Testis (tissue), 2 donors: ENCODE measurements at regions not wholly inside any gene's neighbourhood (a gene's known extent, or its start where the extent isn't known, plus 50 kb on each side); places are given as distances from the start of the nearest gene placed in this dataset.
"Not testable (repeated sequence)": the region's sequence is repeated elsewhere in the genome, so short reads cannot be mapped to it uniquely, and the experiment has no call there.

Experiments used
- DNase-seq: peaks from one replicate; pipeline ENCODE4 v3.0.0-alpha.2; 2019
- H3K27ac ChIP-seq, 2 donors: fragments of 200-600 bp; sonication (generic); one replicate each; pipeline ENCODE4 v1.5.1; 2019
- H3K27me3 ChIP-seq: fragments of 200-600 bp; sonication (generic); one replicate; pipeline ENCODE4 v1.5.1; 2019
- H3K36me3 ChIP-seq: fragments of 200-600 bp; sonication (generic); one replicate; pipeline ENCODE4 v1.5.1; 2017; ENCODE audit warnings: low read depth; ENCODE audit errors: missing control alignments
- H3K4me1 ChIP-seq: fragments of 200-600 bp; sonication (generic); one replicate; pipeline ENCODE4 v1.5.1; 2019
- H3K4me3 ChIP-seq, 2 donors: fragments of 200-600 bp; sonication (generic); one replicate each; pipeline ENCODE4 v1.5.1; 2017 to 2019
- H3K9me3 ChIP-seq: fragments of 200-600 bp; sonication (generic); one replicate; pipeline ENCODE4 v1.5.1; 2017
- CTCF ChIP-seq, 3 experiments: fragments of 450-650 bp in 2 of 3; fragments of 200-600 bp in 1 of 3; sonication (generic) in 1 of 3; IDR thresholded peaks; one replicate each; pipeline ENCODE4 v1.5.1; 2016 to 2019; ENCODE audit warnings: antibody characterized with exemption in 3 of 3, mild to moderate bottlenecking in 2 of 3, moderate library complexity in 1 of 3
- POLR2A ChIP-seq: fragments of 450-650 bp; IDR thresholded peaks from one replicate; pipeline ENCODE4 v1.6.1; 2017; ENCODE audit warnings: antibody characterized with exemption, mild to moderate bottlenecking, moderate library complexity
- WGBS, 2 donors: methylation state at CpG; one replicate each; pipeline ENCODE4 v1.1.5; 2018; 5-methylcytosine and 5-hydroxymethylcytosine counted together
- intact Hi-C: fragments of 100-400 bp; cut with DNase I; formaldehyde crosslinking; loops from one replicate; pipeline ENCODE4 v1.15.1; 2023; ENCODE audit warnings: low total_unique reads

- H3K36me3 ChIP-seq: no peaks in the 10 kb centered on the region
- H3K9me3 ChIP-seq: no peaks in the 10 kb centered on the region
- no peak for DNase-seq
- intact Hi-C loops: no loop called here
- TF ChIP-seq CTCF (IDR thresholded peaks at IDR 0.05) (no peak), POLR2A (no peak)
- H3K4me1 ChIP-seq: no peaks in the 10 kb centered on the region
- no peak overlapping the region for H3K4me3 ChIP-seq
- no peak overlapping the region for H3K27ac ChIP-seq
- 49 to 58% methylated on average over 5 of the region's 5 CpGs for WGBS, 2 donors
- no peaks in the 10 kb centered on the region for H3K27me3 ChIP-seq
These were observed 72.2 kb downstream of the SERINC2 start for GRCh38 chr1:31485166-31485565.

GRCh38 chr1:31487143-31487542 is 74.1 kb downstream of the SERINC2 start:
- no peaks in the 10 kb centered on the region for H3K27me3 ChIP-seq
- 89 to 91% methylated on average over 3 of the region's 3 CpGs for WGBS, 2 donors
- no peak overlapping the region for H3K4me3 ChIP-seq
- TF ChIP-seq POLR2A (no peak), CTCF (IDR thresholded peaks at IDR 0.05) (no peak)
- no peaks in the 10 kb centered on the region for H3K9me3 ChIP-seq
- intact Hi-C loops: no loop called here
- no peaks in the 10 kb centered on the region for H3K4me1 ChIP-seq
- no peaks in the 10 kb centered on the region for H3K36me3 ChIP-seq
- DNase-seq: no peak
- no peak overlapping the region for H3K27ac ChIP-seq

GRCh38 chr1:31487721-31488293 is 74.8 kb downstream of the SERINC2 start:
- H3K36me3 ChIP-seq: no peaks in the 10 kb centered on the region
- 91 to 92% methylated on average over 2 to 5 of the region's 5 CpGs for WGBS, 2 donors
- no peak overlapping the region for H3K27ac ChIP-seq
- no peaks in the 10 kb centered on the region for H3K4me1 ChIP-seq
- no peaks in the 10 kb centered on the region for H3K27me3 ChIP-seq
- no peak for TF ChIP-seq POLR2A
- no peak for TF ChIP-seq CTCF (IDR thresholded peaks at IDR 0.05)
- DNase-seq: no peak
- H3K9me3 ChIP-seq: no peaks in the 10 kb centered on the region
- intact Hi-C loops: no loop called here
- no peak overlapping the region for H3K4me3 ChIP-seq

GRCh38 chr1:31488528-31488927 is 75.5 kb downstream of the SERINC2 start:
- no peak for TF ChIP-seq CTCF (IDR thresholded peaks at IDR 0.05)
- TF ChIP-seq POLR2A: no peak
- intact Hi-C loops: no loop called here
- H3K4me3 ChIP-seq: no peak overlapping the region
- H3K36me3 ChIP-seq: no peaks in the 10 kb centered on the region
- H3K27ac ChIP-seq: no peak overlapping the region
- H3K9me3 ChIP-seq: no peaks in the 10 kb centered on the region
- no peaks in the 10 kb centered on the region for H3K4me1 ChIP-seq
- DNase-seq: no peak
- no peaks in the 10 kb centered on the region for H3K27me3 ChIP-seq
- 84 to 93% methylated on average over 4 of the region's 4 CpGs for WGBS, 2 donors

GRCh38 chr1:31489575-31489974 is 76.6 kb downstream of the SERINC2 start:
- H3K4me3 ChIP-seq, DNase-seq, H3K9me3 ChIP-seq, H3K27me3 ChIP-seq, intact Hi-C loops, H3K4me1 ChIP-seq, H3K36me3 ChIP-seq, H3K27ac ChIP-seq: not testable (repeated sequence)
- WGBS, 2 donors: 83 to 87% methylated on average over 3 of the region's 3 CpGs

GRCh38 chr1:31490596-31490995 is 77.6 kb downstream of the SERINC2 start:
- WGBS, 2 donors: 58 to 63% methylated on average over 1 of the region's 1 CpG
- H3K9me3 ChIP-seq, DNase-seq, H3K36me3 ChIP-seq, H3K27me3 ChIP-seq, H3K4me1 ChIP-seq, intact Hi-C loops, H3K4me3 ChIP-seq, H3K27ac ChIP-seq: not testable (repeated sequence)

- DNase-seq, H3K9me3 ChIP-seq, H3K27me3 ChIP-seq, H3K4me3 ChIP-seq, H3K27ac ChIP-seq, intact Hi-C loops, H3K4me1 ChIP-seq, H3K36me3 ChIP-seq: not testable (repeated sequence)
- WGBS, 2 donors: 92 to 93% methylated on average over 4 to 5 of the region's 5 CpGs
These were observed 81.0 kb upstream of the TINAGL1 start for GRCh38 chr1:31495351-31495750.

- intact Hi-C loops, DNase-seq, H3K27ac ChIP-seq, H3K4me1 ChIP-seq, H3K9me3 ChIP-seq, H3K36me3 ChIP-seq, H3K27me3 ChIP-seq, H3K4me3 ChIP-seq: not testable (repeated sequence)
- 87 to 100% methylated on average over 2 of the region's 2 CpGs for WGBS, 2 donors
These were observed 80.5 kb upstream of the TINAGL1 start for GRCh38 chr1:31495770-31496169.
